ENCODE measurements at regions not wholly inside any gene's neighbourhood (a gene's known extent, or its start where the extent isn't known, plus 50 kb on each side); places are given as distances from the start of the nearest gene placed in this dataset.

- TF ChIP-seq CTCF (conservative IDR thresholded peaks at IDR 0.05; ENCODE audit: low read depth in 2 of 2) (no peak), EZH2phosphoT487 (IDR thresholded peaks at IDR 0.05; ENCODE audit: unreplicated experiment) (no peak), EZH2 (IDR thresholded peaks at IDR 0.05; ENCODE audit: low read depth, unreplicated experiment) (no peak), POLR2AphosphoS5 (IDR thresholded peaks at IDR 0.05; ENCODE audit: low read depth) (no peak)
Observed at GRCh38 chr11:71144010-71144409, 108.4 kb downstream of the SHANK2 start.
